ENCODE measurements at regions not wholly inside any gene's neighbourhood (a gene's known extent, or its start where the extent isn't known, plus 50 kb on each side); places are given as distances from the start of the nearest gene placed in this dataset.
"Not testable (repeated sequence)": the region's sequence is repeated elsewhere in the genome, so short reads cannot be mapped to it uniquely, and the experiment has no call there.

- TF ChIP-seq FOXA1, SP1 (IDR thresholded peaks at IDR 0.05): not testable (repeated sequence)
Observed at GRCh38 chr2:140073763-140074162, 1293.6 kb upstream of the NXPH2 start.
